Loucy (cell line): ENCODE measurements at regions not wholly inside any gene's neighbourhood (a gene's known extent, or its start where the extent isn't known, plus 50 kb on each side); places are given as distances from the start of the nearest gene placed in this dataset.

Experiments
- EZH2phosphoT487 ChIP-seq: fragments of 200-600 bp; IDR thresholded peaks from 2 replicates; pipeline ENCODE4 v1.6.1; 2018; ENCODE audit warnings: antibody characterized with exemption, mild to moderate bottlenecking, moderate library complexity, borderline replicate concordance
- TF ChIP-seq, protein P1 (sequence below): fragments of 200-600 bp; sonication (generic); conservative IDR thresholded peaks from 2 replicates; pipeline ENCODE4 v1.5.1; 2014; ENCODE audit warnings: mild to moderate bottlenecking, antibody characterized with exemption, low read length

DNA sequence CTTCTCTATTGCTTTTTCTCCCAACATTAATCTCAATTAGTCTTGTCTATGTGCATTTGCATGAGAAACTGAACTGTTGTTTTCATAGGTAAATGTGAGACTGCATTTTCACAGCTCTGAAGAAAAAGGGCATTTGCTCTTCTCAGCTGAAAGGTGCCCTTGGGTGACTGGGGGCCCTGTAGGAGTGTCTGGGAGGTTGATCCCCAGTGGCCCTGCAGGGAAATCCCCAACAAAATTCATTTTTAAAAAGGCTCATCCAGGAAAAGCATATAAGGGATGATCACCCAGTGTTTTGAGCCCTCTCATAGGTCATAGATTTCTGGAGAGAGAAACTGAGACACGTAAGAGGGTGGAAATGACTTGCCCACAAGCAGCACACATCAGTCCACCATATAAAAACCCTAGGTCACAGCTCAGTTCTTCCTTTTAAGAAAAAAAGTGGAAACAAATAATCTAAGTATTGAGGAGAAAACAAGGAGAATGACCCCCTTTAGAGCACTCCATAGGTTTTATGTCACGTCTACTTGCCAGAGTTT is 190.3 kb upstream of the AHR start:
- TF ChIP-seq, protein P1, sequence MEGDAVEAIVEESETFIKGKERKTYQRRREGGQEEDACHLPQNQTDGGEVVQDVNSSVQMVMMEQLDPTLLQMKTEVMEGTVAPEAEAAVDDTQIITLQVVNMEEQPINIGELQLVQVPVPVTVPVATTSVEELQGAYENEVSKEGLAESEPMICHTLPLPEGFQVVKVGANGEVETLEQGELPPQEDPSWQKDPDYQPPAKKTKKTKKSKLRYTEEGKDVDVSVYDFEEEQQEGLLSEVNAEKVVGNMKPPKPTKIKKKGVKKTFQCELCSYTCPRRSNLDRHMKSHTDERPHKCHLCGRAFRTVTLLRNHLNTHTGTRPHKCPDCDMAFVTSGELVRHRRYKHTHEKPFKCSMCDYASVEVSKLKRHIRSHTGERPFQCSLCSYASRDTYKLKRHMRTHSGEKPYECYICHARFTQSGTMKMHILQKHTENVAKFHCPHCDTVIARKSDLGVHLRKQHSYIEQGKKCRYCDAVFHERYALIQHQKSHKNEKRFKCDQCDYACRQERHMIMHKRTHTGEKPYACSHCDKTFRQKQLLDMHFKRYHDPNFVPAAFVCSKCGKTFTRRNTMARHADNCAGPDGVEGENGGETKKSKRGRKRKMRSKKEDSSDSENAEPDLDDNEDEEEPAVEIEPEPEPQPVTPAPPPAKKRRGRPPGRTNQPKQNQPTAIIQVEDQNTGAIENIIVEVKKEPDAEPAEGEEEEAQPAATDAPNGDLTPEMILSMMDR = no peak
- no peak for TF ChIP-seq EZH2phosphoT487
